NT2/D1 (cell line): ENCODE measurements at regions not wholly inside any gene's neighbourhood (a gene's known extent, or its start where the extent isn't known, plus 50 kb on each side); places are given as distances from the start of the nearest gene placed in this dataset.

ENCODE experiments used
- DNase-seq: peaks from one replicate; pipeline ENCODE4 v3.0.0-alpha.2; 2011; ENCODE audit warnings: low read depth, low spot score
- H3K27me3 ChIP-seq: 2 replicates; pipeline ENCODE4 v1.6.0; 2011; ENCODE audit warnings: mild to moderate bottlenecking; ENCODE audit not compliant: insufficient read length, insufficient read depth
- H3K36me3 ChIP-seq: 2 replicates; pipeline ENCODE4 v1.6.1; 2011; ENCODE audit warnings: mild to moderate bottlenecking, low read length, mixed read lengths; ENCODE audit not compliant: insufficient read depth, insufficient read length
- H3K4me1 ChIP-seq: 2 replicates; pipeline ENCODE4 v1.5.1; 2011; ENCODE audit not compliant: insufficient read depth, insufficient read length
- H3K4me3 ChIP-seq: 2 replicates; pipeline ENCODE4 v1.5.1; 2011; ENCODE audit warnings: low read depth; ENCODE audit not compliant: insufficient read length
- H3K9ac ChIP-seq: 2 replicates; pipeline ENCODE4 v1.6.0; 2011; ENCODE audit warnings: low read depth; ENCODE audit not compliant: insufficient read length
- H3K9me3 ChIP-seq: 2 replicates; pipeline ENCODE4 v1.5.1; 2011; ENCODE audit warnings: mild to moderate bottlenecking, low read length; ENCODE audit not compliant: insufficient read depth
- SUZ12 ChIP-seq: IDR thresholded peaks from 2 replicates; pipeline ENCODE4 v1.6.1; 2011; ENCODE audit not compliant: insufficient read length, insufficient read depth; ENCODE audit errors: extremely low read depth
- YY1 ChIP-seq: IDR thresholded peaks from 2 replicates; pipeline ENCODE4 v1.6.1; 2011; ENCODE audit not compliant: insufficient read length, insufficient read depth
- ZNF274 ChIP-seq: IDR thresholded peaks from 2 replicates; pipeline ENCODE4 v1.6.1; 2011; ENCODE audit warnings: mild to moderate bottlenecking, low read depth, low read length

GRCh38 chr22:49476800-49477400 is 350.8 kb downstream of the BRD1 start:
- H3K4me1 ChIP-seq: no peaks in the 10 kb centered on the region
- no peaks in the 10 kb centered on the region for H3K27me3 ChIP-seq
- no peak for TF ChIP-seq ZNF274
- no peak for TF ChIP-seq YY1
- no peak overlapping the region for H3K4me3 ChIP-seq
- no peaks in the 10 kb centered on the region for H3K36me3 ChIP-seq
- no peaks in the 10 kb centered on the region for H3K9me3 ChIP-seq
- DNase-seq: no peak
- H3K9ac ChIP-seq: no peak overlapping the region

- Histone ChIP-seq H3K9ac (no peak overlapping the region), H3K36me3 (no peaks in the 10 kb centered on the region), H3K27me3 (no peaks in the 10 kb centered on the region), H3K9me3 (no peaks in the 10 kb centered on the region), H3K4me1 (no peaks in the 10 kb centered on the region), H3K4me3 (no peak overlapping the region)
- TF ChIP-seq ZNF274 (no peak), SUZ12 (no peak), YY1 (no peak)
- DNase-seq: no peak
Measured at GRCh38 chr22:49476176-49476575, 351.5 kb downstream of the BRD1 start.

GRCh38 chr22:49475253-49475652 is 352.4 kb downstream of the BRD1 start:
- no peaks in the 10 kb centered on the region for H3K9me3 ChIP-seq
- H3K36me3 ChIP-seq: no peaks in the 10 kb centered on the region
- TF ChIP-seq YY1 (no peak), ZNF274 (no peak), SUZ12 (no peak)
- H3K4me1 ChIP-seq: peaks cover 2% of the 10 kb centered on the region
- H3K27me3 ChIP-seq: no peaks in the 10 kb centered on the region
- no peak for DNase-seq
- no peak overlapping the region for H3K9ac ChIP-seq
- no peak overlapping the region for H3K4me3 ChIP-seq

- no peak for DNase-seq
- H3K36me3 ChIP-seq: no peaks in the 10 kb centered on the region
- no peaks in the 10 kb centered on the region for H3K9me3 ChIP-seq
- H3K4me3 ChIP-seq: no peak overlapping the region
- TF ChIP-seq ZNF274: no peak
- no peak for TF ChIP-seq YY1
- TF ChIP-seq SUZ12: no peak
- H3K4me1 ChIP-seq: peaks cover 5% of the 10 kb centered on the region
- H3K27me3 ChIP-seq: no peaks in the 10 kb centered on the region
- H3K9ac ChIP-seq: no peak overlapping the region
Measured at GRCh38 chr22:49473286-49473685, 354.4 kb downstream of the BRD1 start.

GRCh38 chr22:49470741-49471503 is 356.8 kb downstream of the BRD1 start:
- Histone ChIP-seq H3K36me3 (no peaks in the 10 kb centered on the region), H3K27me3 (no peaks in the 10 kb centered on the region), H3K4me1 (peaks cover 8% of the 10 kb centered on the region), H3K4me3 (no peak overlapping the region), H3K9ac (no peak overlapping the region), H3K9me3 (no peaks in the 10 kb centered on the region)
- DNase-seq: no peak
- TF ChIP-seq SUZ12 (no peak), YY1 (no peak), ZNF274 (no peak)

- TF ChIP-seq SUZ12 (no peak), ZNF274 (no peak), YY1 (no peak)
- DNase-seq: no peak
- no peak overlapping the region for H3K9ac ChIP-seq
- H3K4me1 ChIP-seq: peaks cover 8% of the 10 kb centered on the region
- H3K27me3 ChIP-seq: no peaks in the 10 kb centered on the region
- no peaks in the 10 kb centered on the region for H3K36me3 ChIP-seq
- H3K9me3 ChIP-seq: no peaks in the 10 kb centered on the region
- H3K4me3 ChIP-seq: no peak overlapping the region
Measured at GRCh38 chr22:49469896-49470740, 357.6 kb downstream of the BRD1 start.

- H3K4me3 ChIP-seq: no peak overlapping the region
- no peak for TF ChIP-seq SUZ12
- TF ChIP-seq YY1: no peak
- TF ChIP-seq ZNF274: no peak
- no peak for DNase-seq
- H3K27me3 ChIP-seq: no peaks in the 10 kb centered on the region
- no peaks in the 10 kb centered on the region for H3K36me3 ChIP-seq
- peaks cover 8% of the 10 kb centered on the region for H3K4me1 ChIP-seq
- no peaks in the 10 kb centered on the region for H3K9me3 ChIP-seq
- no peak overlapping the region for H3K9ac ChIP-seq
Measured at GRCh38 chr22:49468487-49469198, 359.0 kb downstream of the BRD1 start.
